ENCODE measurements at regions not wholly inside any gene's neighbourhood (a gene's known extent, or its start where the extent isn't known, plus 50 kb on each side); places are given as distances from the start of the nearest gene placed in this dataset.

GRCh38 chr20:40617594-40617993 is 71.4 kb downstream of the MAFB start:
- CTCF ChIA-PET, result interaction anchor here (0.8 kb wide), 1 partner anchor 72 kb away, joined by 3 read pairs; the partner anchor contains the start of gene MAFB
- no peak for TF ChIP-seq POLR2AphosphoS5 (IDR thresholded peaks at IDR 0.05; ENCODE audit: insufficient read depth, low read depth, low read length)
- TF ChIP-seq, protein P1, sequence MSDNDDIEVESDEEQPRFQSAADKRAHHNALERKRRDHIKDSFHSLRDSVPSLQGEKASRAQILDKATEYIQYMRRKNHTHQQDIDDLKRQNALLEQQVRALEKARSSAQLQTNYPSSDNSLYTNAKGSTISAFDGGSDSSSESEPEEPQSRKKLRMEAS (IDR thresholded peaks at IDR 0.05; ENCODE audit: insufficient read depth, insufficient read length), result no peak
- TF ChIP-seq JUN (IDR thresholded peaks at IDR 0.05; ENCODE audit: borderline replicate concordance, insufficient read depth, insufficient read length, low read depth), result no peak
- no peak for TF ChIP-seq GATA2 (IDR thresholded peaks at IDR 0.05; ENCODE audit: insufficient read depth, insufficient read length, low read depth, low read length)
- TF ChIP-seq FOS (IDR thresholded peaks at IDR 0.05; ENCODE audit: borderline replicate concordance, insufficient read depth, low read length), result no peak
- no peak for TF ChIP-seq POLR2A (IDR thresholded peaks at IDR 0.05; ENCODE audit: low read depth, low read length)
- TF ChIP-seq MYC (IDR thresholded peaks at IDR 0.05; ENCODE audit: low read depth, low read length), result no peak
- FAIRE-seq, result no peak

GRCh38 chr20:40612837-40613236 is 76.2 kb downstream of the MAFB start:
- CTCF ChIA-PET, result no interaction called here
- intact Hi-C loops (cut with micrococcal nuclease), result no loop called here
- no peak overlapping the region for H3K9ac ChIP-seq (replicated peaks; ENCODE audit: extremely low read depth, insufficient read depth, low read length)
- no peak overlapping the region for H3K27ac ChIP-seq (ENCODE audit: insufficient read depth, low read depth, low read length)
- BruUV-seq (replicated peaks), result no TSS peak
- no peak overlapping the region for H3K4me3 ChIP-seq (replicated peaks in 1 of 3; ENCODE audit: insufficient read depth in 1 of 3, low read depth in 1 of 3, low read length in 3 of 3)
- H3K4me2 ChIP-seq (ENCODE audit: insufficient read depth, low read length), result no peak overlapping the region
- H3K79me2 ChIP-seq (ENCODE audit: control insufficient read depth, insufficient read depth, low read length), result no peaks in the 10 kb centered on the region
- POLR2A ChIA-PET, result no interaction called here
- H4K20me1 ChIP-seq (replicated peaks; ENCODE audit: control insufficient read depth, extremely low read depth, insufficient read depth, low read length), result no peaks in the 10 kb centered on the region
- peaks cover 0 to 3% of the 10 kb centered on the region in 2 experiments for H3K27me3 ChIP-seq (ENCODE audit: control insufficient read depth in 2 of 2, insufficient read depth in 2 of 2, low read length in 2 of 2)
- DNase-seq (ENCODE audit: low read depth, low spot score) (no peak), FAIRE-seq (no peak)
- TF ChIP-seq, protein P1 (IDR thresholded peaks at IDR 0.05; ENCODE audit: insufficient read depth, insufficient read length), result no peak
- no peak for TF ChIP-seq POLR2A (IDR thresholded peaks at IDR 0.05; ENCODE audit: low read depth, low read length)
- no peak for TF ChIP-seq MYC (IDR thresholded peaks at IDR 0.05; ENCODE audit: low read depth, low read length)
- no peak for TF ChIP-seq EZH2 (IDR thresholded peaks at IDR 0.05; ENCODE audit: borderline replicate concordance, low read depth, low read length, severe bottlenecking)
- no peak for TF ChIP-seq JUN (IDR thresholded peaks at IDR 0.05; ENCODE audit: borderline replicate concordance, insufficient read depth, insufficient read length, low read depth)
- no peak for TF ChIP-seq GATA2 (IDR thresholded peaks at IDR 0.05; ENCODE audit: insufficient read depth, insufficient read length, low read depth, low read length)
- no peak for TF ChIP-seq FOS (IDR thresholded peaks at IDR 0.05; ENCODE audit: borderline replicate concordance, insufficient read depth, low read length)
- TF ChIP-seq, protein P2, sequence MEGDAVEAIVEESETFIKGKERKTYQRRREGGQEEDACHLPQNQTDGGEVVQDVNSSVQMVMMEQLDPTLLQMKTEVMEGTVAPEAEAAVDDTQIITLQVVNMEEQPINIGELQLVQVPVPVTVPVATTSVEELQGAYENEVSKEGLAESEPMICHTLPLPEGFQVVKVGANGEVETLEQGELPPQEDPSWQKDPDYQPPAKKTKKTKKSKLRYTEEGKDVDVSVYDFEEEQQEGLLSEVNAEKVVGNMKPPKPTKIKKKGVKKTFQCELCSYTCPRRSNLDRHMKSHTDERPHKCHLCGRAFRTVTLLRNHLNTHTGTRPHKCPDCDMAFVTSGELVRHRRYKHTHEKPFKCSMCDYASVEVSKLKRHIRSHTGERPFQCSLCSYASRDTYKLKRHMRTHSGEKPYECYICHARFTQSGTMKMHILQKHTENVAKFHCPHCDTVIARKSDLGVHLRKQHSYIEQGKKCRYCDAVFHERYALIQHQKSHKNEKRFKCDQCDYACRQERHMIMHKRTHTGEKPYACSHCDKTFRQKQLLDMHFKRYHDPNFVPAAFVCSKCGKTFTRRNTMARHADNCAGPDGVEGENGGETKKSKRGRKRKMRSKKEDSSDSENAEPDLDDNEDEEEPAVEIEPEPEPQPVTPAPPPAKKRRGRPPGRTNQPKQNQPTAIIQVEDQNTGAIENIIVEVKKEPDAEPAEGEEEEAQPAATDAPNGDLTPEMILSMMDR (IDR thresholded peaks at IDR 0.05; ENCODE audit: extremely low read depth in 1 of 2, insufficient read depth in 1 of 2, low read depth in 1 of 2, low read length in 2 of 2), result no peak
- no peak for TF ChIP-seq POLR2AphosphoS5 (IDR thresholded peaks at IDR 0.05; ENCODE audit: insufficient read depth, low read depth, low read length)
- dilution Hi-C loops (cut with MboI; ENCODE audit: extremely low pct_ligation_motif_present, low sequenced_read_pairs), result no loop called here
- H3K9me1 ChIP-seq (replicated peaks; ENCODE audit: control insufficient read depth, extremely low read depth, insufficient read depth, low read length), result no peaks in the 10 kb centered on the region
- H3K9me3 ChIP-seq (replicated peaks; ENCODE audit: control insufficient read depth, insufficient read depth, low read length), result no peaks in the 10 kb centered on the region
- no peaks in the 10 kb centered on the region for H3K36me3 ChIP-seq (ENCODE audit: control insufficient read depth in 2 of 2, extremely low read depth in 1 of 2, insufficient read depth in 2 of 2, low read length in 2 of 2)
- no peaks in the 10 kb centered on the region for H3K4me1 ChIP-seq (ENCODE audit: control insufficient read depth, extremely low read depth, insufficient read depth, low read length)
- no peak overlapping the region for H2AFZ ChIP-seq (ENCODE audit: low read depth, low read length)

More at GRCh38 chr20:40617594-40617993, 71.4 kb downstream of the MAFB start:
- Histone ChIP-seq H3K27ac (ENCODE audit: insufficient read depth, low read depth, low read length) (no peak overlapping the region), H3K4me3 (replicated peaks in 1 of 3; ENCODE audit: insufficient read depth in 1 of 3, low read depth in 1 of 3, low read length in 3 of 3) (no peak overlapping the region), H3K79me2 (ENCODE audit: control insufficient read depth, insufficient read depth, low read length) (no peaks in the 10 kb centered on the region), H3K9ac (replicated peaks; ENCODE audit: extremely low read depth, insufficient read depth, low read length) (no peak overlapping the region), H3K9me1 (replicated peaks; ENCODE audit: control insufficient read depth, extremely low read depth, insufficient read depth, low read length) (no peaks in the 10 kb centered on the region), H3K27me3 (ENCODE audit: control insufficient read depth in 2 of 2, insufficient read depth in 2 of 2, low read length in 2 of 2) (peaks cover 0 to 3% of the 10 kb centered on the region in 2 experiments), H4K20me1 (replicated peaks; ENCODE audit: control insufficient read depth, extremely low read depth, insufficient read depth, low read length) (no peaks in the 10 kb centered on the region), H3K4me1 (ENCODE audit: control insufficient read depth, extremely low read depth, insufficient read depth, low read length) (no peaks in the 10 kb centered on the region), H3K36me3 (ENCODE audit: control insufficient read depth in 2 of 2, extremely low read depth in 1 of 2, insufficient read depth in 2 of 2, low read length in 2 of 2) (no peaks in the 10 kb centered on the region), H2AFZ (ENCODE audit: low read depth, low read length) (no peak overlapping the region), H3K4me2 (ENCODE audit: insufficient read depth, low read length) (no peak overlapping the region), H3K9me3 (replicated peaks; ENCODE audit: control insufficient read depth, insufficient read depth, low read length) (no peaks in the 10 kb centered on the region)
- dilution Hi-C loops (cut with MboI; ENCODE audit: extremely low pct_ligation_motif_present, low sequenced_read_pairs) (no loop called here), intact Hi-C loops (cut with micrococcal nuclease) (no loop called here)
- BruUV-seq (replicated peaks), result no TSS peak
- DNase-seq (ENCODE audit: low read depth, low spot score), result no peak
- POLR2A ChIA-PET, result no interaction called here
